Mesendoderm (in vitro differentiated cells): ENCODE measurements at regions not wholly inside any gene's neighbourhood (a gene's known extent, or its start where the extent isn't known, plus 50 kb on each side); places are given as distances from the start of the nearest gene placed in this dataset.
"Not testable (repeated sequence)": the region's sequence is repeated elsewhere in the genome, so short reads cannot be mapped to it uniquely, and the experiment has no call there.

ENCODE experiments used
- DNase-seq: peaks from one replicate; pipeline ENCODE4 v3.0.0; 2013
- H2AK5ac ChIP-seq: 2 replicates; pipeline ENCODE4 v1.6.1; 2013; ENCODE audit warnings: low read length, inconsistent platforms
- H2BK120ac ChIP-seq: 2 replicates; pipeline ENCODE4 v1.6.1; 2013; ENCODE audit warnings: low read depth, mild to moderate bottlenecking, low read length, moderate library complexity, mixed read lengths
- H2BK15ac ChIP-seq: replicated peaks from 2 replicates; pipeline ENCODE4 v1.6.1; 2013; ENCODE audit warnings: low read depth, mild to moderate bottlenecking, moderate library complexity
- H2BK5ac ChIP-seq: 2 replicates; pipeline ENCODE4 v1.6.1; 2013; ENCODE audit warnings: low read length, inconsistent platforms
- H3K18ac ChIP-seq: 2 replicates; pipeline ENCODE4 v1.6.1; 2013; ENCODE audit warnings: mild to moderate bottlenecking, low read length, mixed read lengths
- H3K23ac ChIP-seq: one replicate; pipeline ENCODE4 v1.6.1; 2013; ENCODE audit warnings: low read length
- H3K27ac ChIP-seq: 2 replicates; pipeline ENCODE4 v1.5.1; 2013; ENCODE audit warnings: low read depth, mild to moderate bottlenecking, inconsistent platforms, low read length, moderate library complexity
- H3K27me3 ChIP-seq: 2 replicates; pipeline ENCODE4 v1.6.1; 2013; ENCODE audit warnings: low read length, control low read depth, mild to moderate bottlenecking, inconsistent platforms; ENCODE audit not compliant: insufficient read depth, poor library complexity
- H3K36me3 ChIP-seq: 2 replicates; pipeline ENCODE4 v1.6.1; 2013; ENCODE audit warnings: low read length, inconsistent platforms; ENCODE audit not compliant: control insufficient read depth, insufficient read depth
- H3K4ac ChIP-seq: one replicate; pipeline ENCODE4 v1.6.1; 2013; ENCODE audit warnings: low read depth, mild to moderate bottlenecking, low read length, moderate library complexity
- H3K4me1 ChIP-seq: 2 replicates; pipeline ENCODE4 v1.6.1; 2013; ENCODE audit warnings: low read depth, low read length, inconsistent platforms; ENCODE audit not compliant: control insufficient read depth
- H3K4me2 ChIP-seq: 2 replicates; pipeline ENCODE4 v1.6.1; 2013; ENCODE audit warnings: low read length
- H3K4me3 ChIP-seq: 2 replicates; pipeline ENCODE4 v1.5.1; 2013; ENCODE audit warnings: mild to moderate bottlenecking, low read length
- H3K56ac ChIP-seq: one replicate; pipeline ENCODE4 v1.6.1; 2013; ENCODE audit warnings: low read length
- H3K79me1 ChIP-seq: 2 replicates; pipeline ENCODE4 v1.6.1; 2013; ENCODE audit warnings: low read length, inconsistent platforms
- H3K79me2 ChIP-seq: 2 replicates; pipeline ENCODE4 v1.6.1; 2013; ENCODE audit warnings: mild to moderate bottlenecking, low read length; ENCODE audit not compliant: control insufficient read depth, insufficient read depth
- H3K9ac ChIP-seq: 2 replicates; pipeline ENCODE4 v1.6.1; 2013; ENCODE audit warnings: low read length, inconsistent platforms
- H4K5ac ChIP-seq: one replicate; pipeline ENCODE4 v1.6.1; 2013; ENCODE audit warnings: low read length
- H4K8ac ChIP-seq: one replicate; pipeline ENCODE4 v1.6.1; 2013; ENCODE audit warnings: low read depth, mild to moderate bottlenecking, control low read depth, low read length, moderate library complexity
- WGBS: extraction: QIAGEN DNeasy Blood & Tissue Kit; methylation state at CpG from one replicate; pipeline ENCODE4 v1.1.7; 2013; ENCODE audit warnings: low lambda C conversion rate, missing lambda C conversion rate; ENCODE audit not compliant: insufficient coverage; ENCODE audit errors: extremely low coverage; 5-methylcytosine and 5-hydroxymethylcytosine counted together

DNA sequence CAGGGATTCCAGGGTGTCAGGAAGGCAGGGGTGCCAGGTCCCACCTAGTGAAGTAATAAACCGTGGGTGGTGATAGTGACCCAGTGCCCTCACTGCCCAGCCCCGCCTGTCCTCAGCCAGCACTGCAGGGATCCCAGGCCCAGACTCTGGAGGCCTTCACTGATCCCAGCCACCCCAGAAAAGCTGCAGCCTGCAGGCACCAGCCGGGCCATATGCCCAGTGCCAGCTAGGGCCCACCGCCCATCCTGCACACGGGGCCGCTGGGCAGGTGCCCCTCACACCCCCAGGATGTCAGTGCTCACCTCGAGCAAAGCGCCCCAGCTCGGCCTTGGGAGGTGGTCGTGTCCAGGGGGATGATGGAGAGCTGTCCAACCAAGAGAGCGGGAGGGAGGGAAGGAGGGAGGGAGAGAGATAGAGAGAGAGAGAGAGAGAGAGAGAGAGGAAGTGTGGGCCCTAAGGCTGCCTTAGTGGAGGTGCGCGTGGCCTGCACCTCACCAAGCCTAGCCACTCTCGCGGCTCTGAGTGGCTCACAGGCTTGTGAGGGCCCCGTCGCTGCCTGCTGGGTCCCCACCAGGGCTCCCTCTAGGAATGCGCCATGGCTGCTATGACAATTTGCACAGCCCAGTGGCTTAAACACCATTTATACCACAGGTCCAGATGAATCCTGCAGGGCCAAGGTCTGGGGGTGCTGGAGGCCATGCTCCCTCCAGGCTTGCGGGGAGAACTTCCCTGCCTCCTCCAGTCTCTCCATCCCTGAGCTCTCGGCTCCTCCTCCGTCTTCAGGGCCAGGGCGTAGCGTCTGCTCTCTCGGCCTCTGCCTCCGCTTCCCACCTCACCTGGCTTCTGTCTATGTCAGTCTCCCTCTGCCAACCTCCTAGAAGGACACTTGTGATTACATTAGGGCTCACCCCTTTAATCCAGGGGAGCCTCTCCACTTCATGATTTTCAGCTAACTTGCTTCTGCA, 401.0 kb downstream of the TMEM121 start:
- no peaks in the 10 kb centered on the region for H3K79me2 ChIP-seq
- no peak overlapping the region for H3K4me2 ChIP-seq
- no peak overlapping the region for H4K8ac ChIP-seq
- H3K27ac ChIP-seq = no peak overlapping the region
- H2BK5ac ChIP-seq = no peak overlapping the region
- no peaks in the 10 kb centered on the region for H3K79me1 ChIP-seq
- no peak for DNase-seq
- no peaks in the 10 kb centered on the region for H3K36me3 ChIP-seq
- H2BK15ac ChIP-seq = no peak overlapping the region
- H3K4me3 ChIP-seq = no peak overlapping the region
- H3K4ac ChIP-seq = no peak overlapping the region
- WGBS = no CpG with 5 or more reads among the region's 25 CpGs
- H3K23ac ChIP-seq = no peak overlapping the region
- H3K4me1 ChIP-seq = no peaks in the 10 kb centered on the region
- H3K18ac ChIP-seq = no peak overlapping the region
- no peak overlapping the region for H4K5ac ChIP-seq
- H3K9ac ChIP-seq = no peak overlapping the region
- H2AK5ac ChIP-seq = no peak overlapping the region
- no peaks in the 10 kb centered on the region for H3K27me3 ChIP-seq
- H2BK120ac ChIP-seq = no peak overlapping the region
- no peak overlapping the region for H3K56ac ChIP-seq

GRCh38 chr14:105928171-105929111, 402.1 kb downstream of the TMEM121 start:
- not testable (repeated sequence) for H3K56ac ChIP-seq, DNase-seq, H3K79me1 ChIP-seq, H2AK5ac ChIP-seq, H3K23ac ChIP-seq, H3K18ac ChIP-seq, H3K79me2 ChIP-seq, H2BK15ac ChIP-seq, H3K4ac ChIP-seq, H3K9ac ChIP-seq, H4K8ac ChIP-seq, H2BK5ac ChIP-seq, H3K36me3 ChIP-seq, H3K4me2 ChIP-seq, H3K4me1 ChIP-seq, H3K27ac ChIP-seq, H3K27me3 ChIP-seq, H4K5ac ChIP-seq, H3K4me3 ChIP-seq, H2BK120ac ChIP-seq
- no CpG with 5 or more reads among the region's 23 CpGs for WGBS

GRCh38 chr14:105929327-105930081, 403.1 kb downstream of the TMEM121 start:
- H3K4me3 ChIP-seq = no peak overlapping the region
- H3K9ac ChIP-seq = no peak overlapping the region
- no peak overlapping the region for H3K56ac ChIP-seq
- DNase-seq = no peak
- no peak overlapping the region for H3K23ac ChIP-seq
- H2BK120ac ChIP-seq = no peak overlapping the region
- H2BK15ac ChIP-seq = no peak overlapping the region
- no peak overlapping the region for H2AK5ac ChIP-seq
- H3K27me3 ChIP-seq = no peaks in the 10 kb centered on the region
- no peaks in the 10 kb centered on the region for H3K4me1 ChIP-seq
- no peak overlapping the region for H3K4me2 ChIP-seq
- no peaks in the 10 kb centered on the region for H3K79me1 ChIP-seq
- H3K18ac ChIP-seq = no peak overlapping the region
- no peaks in the 10 kb centered on the region for H3K79me2 ChIP-seq
- no peak overlapping the region for H2BK5ac ChIP-seq
- no peak overlapping the region for H4K5ac ChIP-seq
- no peaks in the 10 kb centered on the region for H3K36me3 ChIP-seq
- H4K8ac ChIP-seq = no peak overlapping the region
- WGBS = no CpG with 5 or more reads among the region's 14 CpGs
- no peak overlapping the region for H3K4ac ChIP-seq
- no peak overlapping the region for H3K27ac ChIP-seq

- Histone ChIP-seq H3K23ac (no peak overlapping the region), H3K56ac (no peak overlapping the region), H3K27me3 (no peaks in the 10 kb centered on the region), H3K4me1 (no peaks in the 10 kb centered on the region), H3K18ac (no peak overlapping the region), H2AK5ac (no peak overlapping the region), H3K4me3 (no peak overlapping the region), H3K27ac (no peak overlapping the region), H3K79me1 (no peaks in the 10 kb centered on the region), H4K5ac (no peak overlapping the region), H3K36me3 (no peaks in the 10 kb centered on the region), H4K8ac (no peak overlapping the region), H3K4ac (no peak overlapping the region), H2BK120ac (no peak overlapping the region), H2BK15ac (no peak overlapping the region), H3K9ac (no peak overlapping the region), H2BK5ac (no peak overlapping the region), H3K79me2 (no peaks in the 10 kb centered on the region), H3K4me2 (no peak overlapping the region)
- no peak for DNase-seq
- WGBS = no CpG with 5 or more reads among the region's 5 CpGs
These were observed 404.2 kb downstream of the TMEM121 start for GRCh38 chr14:105930572-105930971.

GRCh38 chr14:105931808-105932483, 405.6 kb downstream of the TMEM121 start:
- H3K56ac ChIP-seq = no peak overlapping the region
- WGBS = no CpG with 5 or more reads among the region's 13 CpGs
- no peaks in the 10 kb centered on the region for H3K79me2 ChIP-seq
- H4K8ac ChIP-seq = no peak overlapping the region
- H2BK15ac ChIP-seq = no peak overlapping the region
- no peak overlapping the region for H2BK120ac ChIP-seq
- no peaks in the 10 kb centered on the region for H3K79me1 ChIP-seq
- no peak overlapping the region for H2BK5ac ChIP-seq
- no peak overlapping the region for H3K4me3 ChIP-seq
- H3K9ac ChIP-seq = no peak overlapping the region
- H3K36me3 ChIP-seq = no peaks in the 10 kb centered on the region
- no peak overlapping the region for H4K5ac ChIP-seq
- no peak overlapping the region for H3K4me2 ChIP-seq
- no peak overlapping the region for H2AK5ac ChIP-seq
- DNase-seq = no peak
- H3K18ac ChIP-seq = no peak overlapping the region
- no peak overlapping the region for H3K27ac ChIP-seq
- H3K4me1 ChIP-seq = no peaks in the 10 kb centered on the region
- no peak overlapping the region for H3K4ac ChIP-seq
- no peaks in the 10 kb centered on the region for H3K27me3 ChIP-seq
- no peak overlapping the region for H3K23ac ChIP-seq
